ENCODE measurements at regions not wholly inside any gene's neighbourhood (a gene's known extent, or its start where the extent isn't known, plus 50 kb on each side); places are given as distances from the start of the nearest gene placed in this dataset.

GRCh38 chr5:173833196-173833985 lies 54.8 kb upstream of the CPEB4 start:
- in situ Hi-C loops (cut with MboI; ENCODE audit: low pct_unique_long_range_greater_than_20kb, low sequenced_read_pairs): no loop called here
- no peak for DNase-seq

DNA sequence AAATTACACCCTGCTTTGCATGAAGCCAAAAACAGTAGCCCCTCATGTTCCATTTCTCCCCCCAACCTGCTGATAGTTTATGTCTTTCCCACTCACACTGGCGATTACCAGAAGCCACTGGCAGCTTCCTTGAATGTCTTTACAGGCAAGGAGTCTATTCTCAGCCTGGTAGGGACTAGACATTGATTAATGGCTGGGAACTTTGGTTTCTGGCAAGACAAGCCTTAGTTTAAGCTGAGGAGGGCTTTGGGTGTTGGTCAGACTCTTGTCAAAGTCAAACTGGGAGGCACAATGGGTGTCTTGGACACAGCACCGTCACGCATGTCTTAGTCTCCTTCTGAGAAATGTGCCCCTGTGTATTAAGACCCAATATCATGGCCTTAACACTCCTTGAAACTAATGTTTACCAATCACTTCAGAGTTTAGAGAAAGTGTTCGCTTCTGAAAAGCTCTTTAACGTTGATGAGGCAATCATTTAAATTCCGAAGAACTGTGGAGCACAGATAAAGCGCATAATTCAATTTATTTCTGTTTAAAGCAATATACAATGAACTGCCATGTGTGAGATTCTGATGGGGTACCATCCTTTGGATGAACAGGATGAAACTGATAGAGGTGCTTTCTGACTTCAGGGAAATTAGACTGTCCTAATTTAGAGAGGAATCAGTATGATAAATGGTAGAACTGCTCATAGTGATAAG lies 53.9 kb upstream of the CPEB4 start:
- in situ Hi-C loops (cut with MboI; ENCODE audit: low pct_unique_long_range_greater_than_20kb, low sequenced_read_pairs): no loop called here
- DNase-seq: no peak

DNA sequence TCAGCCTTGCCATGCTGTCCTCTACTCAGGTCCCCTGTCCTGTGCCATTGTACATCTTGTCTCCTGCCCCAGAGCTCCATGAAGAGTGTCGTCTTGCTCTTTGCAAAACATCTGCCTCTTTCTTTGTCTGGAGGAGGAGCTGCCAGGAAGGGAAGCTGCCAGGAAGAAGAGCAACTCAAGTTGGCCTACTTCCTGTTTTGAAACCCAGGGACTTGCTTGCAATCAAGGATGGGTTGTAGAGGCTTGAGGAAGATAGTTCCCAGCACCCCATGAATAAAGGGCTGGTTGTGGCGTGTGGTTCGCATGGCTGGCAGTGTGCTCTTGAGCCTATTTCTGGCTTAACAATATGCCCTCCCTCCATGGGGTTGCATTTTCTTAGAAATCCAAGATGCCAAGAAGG lies 53.0 kb upstream of the CPEB4 start:
- in situ Hi-C loops (cut with MboI; ENCODE audit: low pct_unique_long_range_greater_than_20kb, low sequenced_read_pairs): no loop called here
- DNase-seq: peak; percentile 34

DNA sequence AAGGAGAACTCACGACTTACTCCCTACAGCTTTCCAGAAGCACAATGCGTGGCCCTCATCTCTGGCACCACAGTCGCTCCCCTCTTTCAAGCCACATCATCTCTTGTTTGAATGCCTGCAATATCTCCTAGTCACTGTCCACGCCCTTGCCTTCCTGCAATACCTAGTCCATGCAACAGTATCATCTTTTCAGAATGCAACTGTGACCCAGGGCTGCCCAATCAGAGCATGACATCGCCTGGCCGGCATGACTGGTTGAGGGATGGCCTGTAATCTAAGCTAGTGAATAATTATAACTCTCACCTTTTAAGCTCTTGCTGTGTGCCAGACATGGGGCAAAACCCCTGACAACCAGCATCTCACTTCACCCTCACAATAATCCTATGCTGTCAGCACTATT lies 52.5 kb upstream of the CPEB4 start:
- in situ Hi-C loops (cut with MboI; ENCODE audit: low pct_unique_long_range_greater_than_20kb, low sequenced_read_pairs): no loop called here
- no peak for DNase-seq

DNA sequence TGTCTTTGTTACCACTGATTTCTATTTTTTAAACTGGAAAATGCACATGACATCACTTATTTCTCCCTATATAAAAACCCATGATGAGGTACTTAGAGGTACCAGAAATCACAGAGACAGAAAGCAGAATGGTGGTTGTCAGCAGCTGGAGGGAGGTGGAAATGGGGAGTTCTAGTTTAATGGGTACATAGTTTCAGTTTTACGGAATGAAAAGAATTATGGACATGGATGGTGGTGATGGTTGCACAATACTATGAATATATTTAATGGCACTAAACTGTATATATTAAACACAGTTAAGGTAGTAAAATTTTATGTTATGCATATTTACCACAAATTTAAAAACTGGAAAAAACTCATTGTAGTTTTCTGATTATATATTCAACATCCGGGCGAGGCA lies 50.5 kb upstream of the CPEB4 start:
- in situ Hi-C loops (cut with MboI; ENCODE audit: low pct_unique_long_range_greater_than_20kb, low sequenced_read_pairs): no loop called here
- no peak for DNase-seq

Data from KBM-7 (cell line).